DMS53 treated with DMSO at 0.1 percent for 48 hours (cell line): ENCODE measurements at regions not wholly inside any gene's neighbourhood (a gene's known extent, or its start where the extent isn't known, plus 50 kb on each side); places are given as distances from the start of the nearest gene placed in this dataset.
"Not testable (repeated sequence)": the region's sequence is repeated elsewhere in the genome, so short reads cannot be mapped to it uniquely, and the experiment has no call there.

ENCODE experiments used
- DNase-seq: peaks from one replicate; lab custom pipeline; 2025; ENCODE audit not compliant: unreplicated experiment; lab: John Stamatoyannopoulos, UW

DNA sequence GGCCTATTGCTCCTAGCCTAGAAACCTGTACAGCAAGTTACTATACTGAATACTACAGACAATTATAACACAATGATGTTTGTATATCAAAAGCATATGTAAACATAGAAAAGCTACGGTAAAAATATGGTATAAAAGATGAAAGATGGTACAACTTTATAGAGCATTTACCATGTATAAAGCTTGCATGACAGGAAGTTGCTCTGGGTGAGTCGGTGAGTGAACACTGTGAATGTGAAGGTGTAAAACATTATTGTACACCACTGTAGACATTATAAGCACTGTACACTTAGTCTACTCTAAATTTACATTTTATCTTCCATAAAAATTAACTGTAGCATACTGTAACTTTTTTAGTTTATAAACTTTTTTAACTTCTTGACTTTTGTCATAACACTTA, 674.3 kb upstream of the ZWINT start:
- peak; percentile 29 for DNase-seq

- DNase-seq: not testable (repeated sequence)
These were observed 671.2 kb upstream of the ZWINT start for GRCh38 chr10:57032301-57032700.

GRCh38 chr10:57031346-57031745, 670.3 kb upstream of the ZWINT start:
- no peak for DNase-seq

GRCh38 chr10:57026307-57026706, 665.2 kb upstream of the ZWINT start:
- DNase-seq: no peak

DNA sequence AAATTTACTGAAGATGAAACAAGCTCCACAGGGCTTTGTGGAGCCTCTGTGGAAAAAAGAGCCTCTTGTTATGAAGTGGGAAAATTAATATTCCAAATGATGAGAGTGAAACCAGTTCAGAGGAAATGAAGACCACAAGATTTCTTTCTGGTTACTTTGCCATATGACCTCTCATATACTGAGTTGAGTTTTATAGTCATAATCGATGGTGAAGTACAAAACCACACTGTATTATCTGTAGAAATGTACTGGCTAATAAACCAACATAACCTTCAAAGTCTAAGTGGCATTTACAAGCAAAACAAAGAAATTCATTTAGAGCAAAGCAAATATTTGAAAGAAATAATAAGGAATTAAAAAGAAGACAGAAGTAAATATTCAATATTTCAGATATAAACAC, 662.6 kb upstream of the ZWINT start:
- DNase-seq: no peak

GRCh38 chr10:57018452-57018851, 657.4 kb upstream of the ZWINT start:
- no peak for DNase-seq

DNA sequence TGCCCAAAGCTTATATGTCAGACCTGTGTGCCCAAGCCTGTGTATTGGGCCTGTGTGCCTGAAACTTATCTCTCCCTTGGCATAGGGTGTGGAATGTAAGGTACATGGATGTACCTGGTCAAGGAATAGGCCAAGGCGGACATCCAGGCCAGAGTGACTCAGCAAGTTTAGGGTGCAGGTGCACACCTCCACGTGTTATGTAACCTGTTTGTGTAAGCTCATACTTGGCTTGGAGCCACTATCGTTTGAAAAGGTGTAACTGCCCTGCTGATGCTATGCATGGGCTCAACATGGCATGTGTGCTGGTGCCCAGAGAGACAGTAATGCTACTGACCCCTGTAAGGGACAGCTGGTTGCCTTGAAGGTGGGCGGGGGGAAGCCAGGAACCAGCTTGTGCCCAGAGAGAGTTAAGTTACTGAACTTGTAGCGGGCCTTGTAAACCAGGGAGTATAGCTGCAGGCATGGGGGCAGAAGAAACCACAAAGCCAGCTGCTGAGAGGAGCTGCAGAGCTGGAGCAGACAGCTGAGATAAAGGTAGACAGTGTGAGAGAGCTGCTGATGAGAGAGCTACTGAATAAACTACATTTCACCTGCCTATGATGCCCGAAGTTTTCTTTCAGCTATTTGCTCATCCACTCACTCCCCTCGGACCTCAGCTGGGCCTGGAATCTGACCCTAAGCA, 656.4 kb upstream of the ZWINT start:
- DNase-seq: peak; percentile 77

DNA sequence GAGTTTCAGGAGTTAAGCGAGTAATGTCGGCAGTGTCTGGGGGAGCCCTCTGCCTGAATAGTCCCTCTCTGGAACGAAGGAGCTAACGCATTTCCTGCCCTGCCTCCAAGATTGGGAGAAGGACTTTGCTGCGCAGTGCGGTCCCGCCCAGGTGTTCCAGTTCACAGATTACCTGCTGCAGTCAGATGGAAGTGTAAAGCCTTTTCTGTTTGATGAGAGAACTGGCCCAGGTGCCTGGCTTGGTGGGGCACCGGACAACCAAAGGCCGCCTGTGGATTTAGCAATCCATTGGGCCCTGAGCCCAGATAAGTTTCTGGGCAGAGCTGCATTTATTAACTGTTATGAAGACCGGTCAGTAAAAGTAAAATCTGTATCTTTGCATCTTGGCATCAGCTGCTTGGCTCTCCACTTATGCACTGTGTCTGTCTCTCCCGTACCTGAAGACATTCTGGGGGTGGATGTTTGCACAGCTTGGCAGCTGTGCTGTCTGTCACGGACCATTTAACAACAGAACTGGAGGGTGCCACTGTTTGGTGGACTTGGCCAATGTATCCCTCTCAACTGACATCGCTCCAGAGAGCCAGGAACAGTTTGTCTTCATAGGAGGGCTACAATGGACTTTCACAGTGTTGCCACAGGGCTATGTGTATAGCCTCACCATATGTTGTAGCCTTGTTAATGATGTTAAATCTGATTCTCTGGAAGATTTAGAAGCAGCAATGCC, 654.7 kb upstream of the ZWINT start:
- DNase-seq: peak; percentile 93

DNA sequence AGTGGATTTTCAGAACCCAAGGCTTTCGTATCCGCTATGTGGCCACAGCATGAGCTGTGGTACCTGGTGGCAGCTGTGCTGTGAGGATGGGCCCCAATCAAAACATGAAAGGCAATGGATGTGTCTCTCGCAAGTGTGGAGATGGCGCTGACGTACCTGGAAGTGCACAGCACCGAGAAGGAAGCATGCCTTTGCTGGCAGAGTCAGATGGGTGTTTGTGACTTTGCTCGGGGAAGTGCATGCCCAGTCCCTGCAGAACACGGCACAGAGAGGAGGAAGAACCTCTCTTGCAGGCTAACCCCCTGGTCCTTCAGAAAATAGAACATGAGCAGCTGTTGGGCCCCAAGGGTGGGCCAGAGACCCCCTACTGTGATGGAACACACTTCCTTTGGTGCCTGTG, 654.1 kb upstream of the ZWINT start:
- peak; percentile 31 for DNase-seq

DNA sequence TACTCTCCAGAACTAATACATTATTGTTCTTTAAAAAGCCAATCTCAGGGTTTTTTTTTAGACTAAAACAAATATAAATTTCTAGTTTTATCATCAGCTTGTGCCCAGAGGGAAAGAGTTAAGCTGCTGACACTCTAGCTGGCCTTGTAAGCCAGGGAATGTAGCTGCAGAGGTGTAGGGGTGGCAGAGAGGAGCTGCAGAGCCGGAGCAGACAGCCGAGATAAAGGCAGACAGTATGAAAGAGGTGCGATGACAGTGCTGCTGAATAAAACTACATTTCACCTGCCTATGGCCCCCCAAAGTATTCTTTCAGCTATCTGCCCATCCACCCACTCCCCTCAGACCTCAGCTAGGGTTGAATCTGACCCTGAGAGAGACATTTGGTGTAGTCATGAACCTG, 653.7 kb upstream of the ZWINT start:
- no peak for DNase-seq

DNA sequence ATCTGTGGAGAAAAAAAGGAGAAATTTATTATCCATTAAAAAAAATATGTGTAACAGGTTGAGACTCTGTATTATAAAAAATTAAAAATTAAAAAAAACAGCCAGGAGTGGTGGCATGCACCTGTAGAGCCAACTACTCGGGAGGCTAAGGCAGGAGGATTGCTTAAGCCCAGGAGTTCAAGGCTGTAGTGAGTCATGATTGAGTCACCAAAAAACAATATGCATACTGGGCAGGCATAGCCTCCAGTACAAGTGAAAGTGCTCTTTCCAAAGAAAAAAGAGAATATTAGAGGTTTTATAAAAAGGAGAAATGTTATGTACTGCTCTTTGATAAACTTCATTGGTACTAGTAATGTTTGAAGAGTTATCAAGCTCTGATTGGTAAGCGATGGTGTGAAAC, 647.1 kb upstream of the ZWINT start:
- peak; percentile 49 for DNase-seq

DNA sequence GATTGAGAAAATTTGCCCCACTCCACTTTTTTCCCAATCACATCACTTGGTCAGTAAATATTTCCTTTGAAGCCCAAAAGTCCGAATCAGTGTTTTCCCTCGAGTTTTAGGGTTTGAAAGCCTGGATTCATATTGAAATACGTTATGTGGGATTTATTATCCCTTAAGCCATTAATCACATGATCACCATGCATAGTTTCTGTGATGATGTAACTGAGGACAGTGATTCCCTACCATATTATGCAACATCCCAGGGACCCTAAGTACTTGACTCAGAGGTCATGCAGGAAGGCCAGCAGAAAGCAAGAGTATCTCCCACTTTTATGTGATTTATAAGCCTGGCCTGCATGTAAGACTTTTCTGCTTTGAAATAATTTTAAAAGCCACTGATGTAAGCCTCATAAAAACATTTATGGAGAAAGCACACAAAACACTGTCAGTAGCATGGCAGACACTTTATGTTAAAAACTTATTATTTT, 630.6 kb upstream of the ZWINT start:
- DNase-seq: no peak

DNA sequence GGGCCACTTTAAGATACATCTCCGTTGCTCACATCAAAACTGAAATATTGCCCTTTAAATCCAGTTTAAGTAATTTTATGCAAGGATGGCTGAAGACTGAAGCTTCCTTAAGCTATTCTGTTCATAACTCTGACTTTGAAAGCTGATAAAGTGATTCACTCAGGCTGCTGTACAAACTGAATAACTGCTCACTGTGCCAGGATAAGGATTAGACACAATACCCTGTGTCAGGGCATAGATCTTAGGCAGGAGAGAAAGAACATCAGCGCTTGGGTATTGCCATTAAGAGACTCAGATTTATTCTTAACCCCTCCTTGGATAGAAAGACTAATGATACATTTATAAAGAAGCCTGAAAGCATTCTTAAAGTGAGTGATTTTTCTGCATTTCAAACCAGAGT, 614.5 kb upstream of the ZWINT start:
- DNase-seq: no peak

- no peak for DNase-seq
These were observed 612.7 kb upstream of the ZWINT start for GRCh38 chr10:56973766-56974165.

DNA sequence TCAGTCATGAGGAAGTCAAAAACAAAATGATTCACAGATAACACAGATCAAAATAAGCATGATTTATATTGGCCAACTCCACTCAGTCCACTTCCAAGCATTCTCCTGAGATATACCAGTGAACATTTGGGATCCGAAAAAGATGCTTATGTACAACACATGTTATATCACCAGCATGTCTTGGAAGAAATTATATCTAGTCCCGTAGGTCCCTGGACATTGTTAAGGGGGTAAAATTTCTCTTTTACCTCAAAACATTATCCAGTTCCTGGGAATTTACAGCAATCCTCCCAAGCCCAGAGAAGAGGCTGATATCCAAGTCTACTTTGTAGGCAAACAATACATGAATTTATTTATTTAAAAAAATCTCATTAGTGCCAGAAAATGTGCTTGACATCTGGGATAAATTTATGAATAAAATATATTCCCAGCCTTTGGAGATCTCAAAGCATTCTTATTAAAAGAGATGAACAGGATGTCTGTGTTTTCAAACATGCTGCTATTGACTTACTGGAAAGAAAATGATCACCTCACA, 582.2 kb upstream of the ZWINT start:
- DNase-seq: no peak

GRCh38 chr10:56934515-56934914, 573.5 kb upstream of the ZWINT start:
- no peak for DNase-seq

DNA sequence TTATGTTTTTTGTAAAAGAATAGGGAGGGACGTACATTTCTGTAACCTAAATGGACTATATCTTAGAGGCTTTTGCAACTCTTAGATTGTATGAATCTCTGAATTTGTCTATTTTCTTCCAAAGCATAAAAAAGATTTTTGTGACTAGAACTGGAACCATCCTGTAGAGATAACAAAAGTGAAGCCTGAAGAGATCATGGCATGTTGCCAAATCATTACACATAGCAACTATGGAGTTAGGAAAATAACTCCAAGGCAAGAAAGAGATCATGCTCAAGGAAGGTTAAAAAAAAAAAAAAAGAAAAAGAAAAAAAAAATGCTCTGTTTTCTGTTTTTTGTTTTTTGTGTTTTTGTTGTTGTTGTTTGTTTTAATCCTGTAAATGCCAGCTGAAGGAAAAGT, 567.7 kb upstream of the ZWINT start:
- DNase-seq: no peak

- no peak for DNase-seq
These were observed 566.6 kb upstream of the ZWINT start for GRCh38 chr10:56927701-56928100.

DNA sequence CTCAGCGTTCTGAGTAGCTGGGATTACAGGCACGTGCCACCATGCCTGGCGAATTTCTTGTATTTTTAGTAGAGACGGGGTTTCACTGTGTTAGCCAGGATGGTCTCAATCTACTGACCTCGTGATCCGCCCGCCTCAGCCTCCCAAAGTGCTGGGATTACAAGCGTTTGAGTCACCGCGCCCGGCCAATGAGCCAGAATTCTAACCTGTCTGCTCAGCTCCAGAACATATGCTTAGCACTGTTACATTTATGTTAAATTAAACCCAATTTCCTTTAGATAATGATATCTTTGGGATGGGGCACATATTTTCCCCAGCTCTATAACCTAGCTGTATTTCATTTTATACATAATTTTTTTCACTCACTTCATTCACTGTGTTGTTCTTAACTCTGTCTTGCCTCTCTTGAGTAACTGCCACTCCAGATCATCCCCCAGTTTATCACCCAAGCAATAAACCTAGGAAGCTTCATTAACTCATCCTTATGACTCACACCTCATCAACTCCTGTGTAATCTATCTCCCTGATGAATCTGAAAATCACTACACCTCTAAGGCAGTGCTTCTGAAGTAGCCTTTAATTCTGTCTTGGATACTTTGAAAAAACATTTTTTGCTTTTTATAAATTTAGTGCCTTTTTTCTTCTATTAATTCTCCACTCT, 559.7 kb upstream of the ZWINT start:
- DNase-seq: no peak

DNA sequence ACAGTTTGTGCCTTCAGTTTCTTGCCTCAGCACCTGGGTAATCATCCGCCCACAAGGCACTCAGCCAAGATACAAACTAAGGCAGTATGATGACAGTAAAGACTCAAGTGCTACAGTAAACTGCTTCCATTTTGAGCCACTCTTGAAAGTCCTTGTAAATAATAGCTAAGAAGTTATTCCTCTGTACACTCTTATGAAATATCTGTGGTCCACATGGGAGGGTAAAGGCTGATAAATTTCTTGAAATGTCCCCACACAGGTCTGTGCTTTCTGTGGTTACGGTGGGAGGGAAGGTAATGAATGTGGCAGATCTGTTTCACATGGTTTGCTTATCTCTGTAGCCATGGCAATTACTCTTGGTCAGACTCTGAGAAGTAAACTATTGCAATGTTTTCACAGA, 551.0 kb upstream of the ZWINT start:
- DNase-seq: peak; percentile 3

DNA sequence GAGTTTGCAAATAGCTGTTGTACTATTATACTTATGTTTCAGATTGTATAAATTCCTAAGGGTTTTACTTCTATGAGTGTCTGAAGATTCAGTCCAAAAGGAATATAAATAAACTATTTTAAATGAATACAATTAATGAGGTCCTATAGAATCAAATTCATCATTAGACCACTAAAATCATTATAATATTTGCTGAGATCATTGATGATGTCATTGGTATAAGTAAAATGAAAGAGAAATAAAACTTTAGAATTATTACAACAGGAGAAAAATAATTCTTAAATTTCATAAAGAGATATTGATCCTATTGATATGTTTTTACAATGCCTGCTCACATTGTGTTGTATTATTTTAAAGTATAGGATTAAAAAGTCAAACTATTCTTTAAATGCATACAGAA, 544.0 kb upstream of the ZWINT start:
- no peak for DNase-seq

- DNase-seq: no peak
These were observed 541.5 kb upstream of the ZWINT start for GRCh38 chr10:56902554-56902953.
